DND-41 (cell line): ENCODE measurements at regions not wholly inside any gene's neighbourhood (a gene's known extent, or its start where the extent isn't known, plus 50 kb on each side); places are given as distances from the start of the nearest gene placed in this dataset.

Source experiments
- ATAC-seq: fragments of 200-7000 bp; cut with Tn5 transposase; 3 replicates; pipeline ENCODE4 v1.9.1; 2021; ENCODE audit warnings: low read depth; ENCODE audit not compliant: insufficient read depth
- DNase-seq: peaks from one replicate; pipeline ENCODE4 v3.0.0-alpha.2; 2020
- H2AFZ ChIP-seq: 2 replicates; pipeline ENCODE4 v1.6.0; 2012; ENCODE audit warnings: low read depth, low read length
- H3K27ac ChIP-seq: 2 replicates; pipeline ENCODE4 v1.5.1; 2012; ENCODE audit warnings: low read length, inconsistent platforms
- H3K27me3 ChIP-seq: fragments of 200-600 bp; sonication (generic); 2 replicates; pipeline ENCODE4 v1.6.0; 2012; ENCODE audit warnings: low read length, mild to moderate bottlenecking, inconsistent platforms; ENCODE audit not compliant: insufficient read depth, poor library complexity
- H3K36me3 ChIP-seq: 2 replicates; pipeline ENCODE4 v1.5.1; 2012; ENCODE audit warnings: low read length, inconsistent platforms; ENCODE audit not compliant: insufficient read depth
- H3K4me1 ChIP-seq: 2 replicates; pipeline ENCODE4 v1.5.1; 2012; ENCODE audit warnings: mild to moderate bottlenecking, low read length; ENCODE audit not compliant: insufficient read depth
- H3K4me2 ChIP-seq: 2 replicates; pipeline ENCODE4 v1.6.0; 2012; ENCODE audit warnings: mild to moderate bottlenecking, moderate library complexity, low read length, inconsistent platforms; ENCODE audit not compliant: insufficient read depth
- H3K4me3 ChIP-seq, 2 experiments: fragments of 200-600 bp in 1 of 2; shearing (Covaris generic) in 1 of 2; 2 replicates each; pipeline ENCODE4 v1.5.1; 2012 to 2016; ENCODE audit warnings: inconsistent platforms in 2 of 2, low read length in 2 of 2, mild to moderate bottlenecking in 2 of 2, low read depth in 1 of 2, moderate library complexity in 1 of 2
- H3K79me2 ChIP-seq: 2 replicates; pipeline ENCODE4 v1.6.0; 2012; ENCODE audit warnings: low read length, inconsistent platforms; ENCODE audit not compliant: insufficient read depth
- H3K9ac ChIP-seq: 2 replicates; pipeline ENCODE4 v1.6.0; 2012; ENCODE audit warnings: low read depth, mild to moderate bottlenecking, inconsistent platforms, low read length, moderate library complexity
- H3K9me3 ChIP-seq: 2 replicates; pipeline ENCODE4 v1.5.1; 2012; ENCODE audit warnings: low read length, moderate library complexity, mild to moderate bottlenecking, inconsistent platforms; ENCODE audit not compliant: insufficient read depth, severe bottlenecking
- H4K20me1 ChIP-seq: 2 replicates; pipeline ENCODE4 v1.6.0; 2012; ENCODE audit warnings: low read length; ENCODE audit not compliant: insufficient read depth
- CTCF ChIP-seq: IDR thresholded peaks from 2 replicates; pipeline ENCODE4 v1.5.1; 2012; ENCODE audit warnings: borderline replicate concordance, low read length, moderate library complexity, mild to moderate bottlenecking; ENCODE audit not compliant: poor library complexity, severe bottlenecking; ENCODE audit errors: extremely low read depth
- EZH2 ChIP-seq: IDR thresholded peaks from 3 replicates; pipeline ENCODE4 v1.6.1; 2012; ENCODE audit warnings: borderline replicate concordance, low read depth, mild to moderate bottlenecking, moderate library complexity, low read length, inconsistent platforms; ENCODE audit not compliant: severe bottlenecking

DNA sequence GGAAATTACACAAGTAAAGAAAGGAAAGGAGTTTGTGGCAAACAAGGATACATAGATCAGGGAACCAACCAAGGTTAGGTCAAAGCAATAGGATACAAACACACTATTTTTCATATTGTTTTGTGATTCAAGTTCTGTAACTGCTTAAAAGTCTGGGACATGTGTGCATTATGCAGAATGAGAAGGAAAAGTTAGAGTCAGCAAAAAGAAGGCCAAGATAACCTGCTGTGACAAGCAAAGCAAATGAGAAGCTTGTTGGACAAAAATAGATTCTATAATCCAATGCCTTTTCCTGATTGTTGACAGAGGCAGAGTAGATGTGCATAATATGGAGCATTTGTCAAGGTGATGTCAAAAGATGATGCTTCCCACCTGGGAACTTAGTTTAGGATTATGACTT is 556.0 kb upstream of the CXADR start:
- no peaks in the 10 kb centered on the region for H3K79me2 ChIP-seq
- no peaks in the 10 kb centered on the region for H3K27me3 ChIP-seq
- H3K9ac ChIP-seq: no peak overlapping the region
- ATAC-seq (no peak), DNase-seq (no peak)
- no peak overlapping the region for H3K4me3 ChIP-seq
- TF ChIP-seq EZH2: no peak
- TF ChIP-seq CTCF: no peak
- H3K4me2 ChIP-seq: no peak overlapping the region
- no peaks in the 10 kb centered on the region for H3K4me1 ChIP-seq
- H3K27ac ChIP-seq: no peak overlapping the region
- no peak overlapping the region for H2AFZ ChIP-seq
- peaks cover 3% of the 10 kb centered on the region for H3K9me3 ChIP-seq
- no peaks in the 10 kb centered on the region for H3K36me3 ChIP-seq
- H4K20me1 ChIP-seq: no peaks in the 10 kb centered on the region

DNA sequence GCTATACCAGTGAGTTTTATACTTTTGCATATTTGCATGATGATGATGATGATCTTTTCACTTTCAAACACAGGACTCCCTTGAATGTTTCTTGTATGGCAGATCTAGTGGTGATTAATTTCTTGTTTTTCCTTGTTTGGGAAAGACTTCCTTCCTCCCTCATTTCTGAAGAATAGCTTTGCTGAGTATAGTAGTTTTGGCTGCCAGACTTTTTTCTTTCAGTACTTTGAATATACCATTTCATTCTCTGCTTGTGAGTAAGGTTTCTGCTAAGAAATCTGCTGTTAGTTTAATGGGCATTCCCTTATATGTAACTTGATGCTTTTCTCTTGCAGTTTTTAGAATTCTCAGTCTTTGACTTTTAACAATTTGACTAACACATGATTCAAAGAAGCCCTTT is 547.4 kb upstream of the CXADR start:
- H3K27me3 ChIP-seq: no peaks in the 10 kb centered on the region
- H3K4me2 ChIP-seq: no peak overlapping the region
- H3K9me3 ChIP-seq: peaks cover 3% of the 10 kb centered on the region
- no peak for DNase-seq
- no peaks in the 10 kb centered on the region for H4K20me1 ChIP-seq
- no peaks in the 10 kb centered on the region for H3K4me1 ChIP-seq
- no peak overlapping the region for H3K4me3 ChIP-seq
- no peak for ATAC-seq
- no peak overlapping the region for H3K27ac ChIP-seq
- H2AFZ ChIP-seq: no peak overlapping the region
- H3K79me2 ChIP-seq: no peaks in the 10 kb centered on the region
- TF ChIP-seq EZH2 (no peak), CTCF (no peak)
- H3K36me3 ChIP-seq: no peaks in the 10 kb centered on the region
- H3K9ac ChIP-seq: no peak overlapping the region

GRCh38 chr21:16968436-16968835 is 544.4 kb upstream of the CXADR start:
- Histone ChIP-seq H3K27ac (no peak overlapping the region), H3K4me1 (no peaks in the 10 kb centered on the region), H3K36me3 (no peaks in the 10 kb centered on the region), H3K4me3 (no peak overlapping the region), H3K79me2 (no peaks in the 10 kb centered on the region), H3K9me3 (peaks cover 3% of the 10 kb centered on the region), H3K27me3 (no peaks in the 10 kb centered on the region), H4K20me1 (no peaks in the 10 kb centered on the region), H3K9ac (no peak overlapping the region), H3K4me2 (no peak overlapping the region), H2AFZ (no peak overlapping the region)
- no peak for TF ChIP-seq CTCF
- TF ChIP-seq EZH2: no peak
- no peak for DNase-seq
- ATAC-seq: no peak

DNA sequence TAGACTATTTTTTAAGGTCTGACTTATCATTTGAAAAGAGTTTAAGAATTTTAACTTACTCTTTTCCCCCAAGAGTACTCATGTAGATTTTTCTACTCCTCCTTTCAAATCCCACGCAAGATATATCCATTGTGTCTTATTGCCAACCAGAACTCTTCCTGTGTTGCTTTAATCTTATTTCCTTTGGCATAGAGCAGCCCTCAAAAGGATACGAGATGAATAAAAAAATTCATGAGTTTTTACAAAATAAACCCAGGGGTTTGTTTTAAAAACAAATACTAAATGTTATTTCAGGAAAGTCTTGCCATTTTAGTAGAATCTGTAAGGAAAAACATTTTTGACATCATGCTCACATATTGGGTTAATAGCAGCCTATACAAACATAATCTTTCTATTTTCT is 543.2 kb upstream of the CXADR start:
- Histone ChIP-seq H3K4me3 (no peak overlapping the region), H3K79me2 (no peaks in the 10 kb centered on the region), H3K9me3 (peaks cover 3% of the 10 kb centered on the region), H3K27me3 (no peaks in the 10 kb centered on the region), H3K36me3 (no peaks in the 10 kb centered on the region), H3K4me2 (no peak overlapping the region), H3K9ac (no peak overlapping the region), H3K4me1 (no peaks in the 10 kb centered on the region), H3K27ac (no peak overlapping the region), H2AFZ (no peak overlapping the region), H4K20me1 (no peaks in the 10 kb centered on the region)
- TF ChIP-seq EZH2 (no peak), CTCF (no peak)
- DNase-seq: no peak
- ATAC-seq: no peak
